Embryonic facial prominence (tissue), 1 donor: ENCODE measurements at regions not wholly inside any gene's neighbourhood (a gene's known extent, or its start where the extent isn't known, plus 50 kb on each side); places are given as distances from the start of the nearest gene placed in this dataset.
"Not testable (repeated sequence)": the region's sequence is repeated elsewhere in the genome, so short reads cannot be mapped to it uniquely, and the experiment has no call there.

Experiments
- DNase-seq: peaks from one replicate; pipeline ENCODE4 v3.0.0-alpha.2; 2016; ENCODE audit errors: extremely low spot score

GRCh38 chr2:52387937-52388590 is 1356.1 kb upstream of the NRXN1 start:
- no peak for DNase-seq

GRCh38 chr2:52386433-52387030 is 1354.6 kb upstream of the NRXN1 start:
- DNase-seq = no peak

- no peak for DNase-seq
Observed at GRCh38 chr2:52383541-52383940, 1351.6 kb upstream of the NRXN1 start.

DNA sequence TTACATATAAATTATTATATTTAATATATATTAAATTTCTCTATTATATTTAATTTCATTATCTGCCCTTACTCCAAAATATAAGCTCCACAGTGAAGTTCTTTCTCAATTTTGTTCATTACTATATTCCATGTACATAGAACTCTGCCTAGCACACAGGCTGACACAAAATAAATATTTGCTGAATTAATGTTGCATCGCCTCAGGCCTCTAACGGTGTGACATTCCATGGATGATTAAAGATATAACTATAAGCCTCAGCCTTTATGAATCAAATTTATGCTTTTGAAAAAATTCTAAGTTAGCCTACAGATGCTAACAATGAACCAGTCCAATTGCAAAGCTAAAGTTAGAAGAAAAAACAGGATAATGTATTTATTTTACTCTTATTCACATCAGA is 1337.2 kb upstream of the NRXN1 start:
- DNase-seq = no peak

GRCh38 chr2:52368141-52368540 is 1336.2 kb upstream of the NRXN1 start:
- no peak for DNase-seq

GRCh38 chr2:52365946-52366345 is 1334.0 kb upstream of the NRXN1 start:
- DNase-seq = no peak

DNA sequence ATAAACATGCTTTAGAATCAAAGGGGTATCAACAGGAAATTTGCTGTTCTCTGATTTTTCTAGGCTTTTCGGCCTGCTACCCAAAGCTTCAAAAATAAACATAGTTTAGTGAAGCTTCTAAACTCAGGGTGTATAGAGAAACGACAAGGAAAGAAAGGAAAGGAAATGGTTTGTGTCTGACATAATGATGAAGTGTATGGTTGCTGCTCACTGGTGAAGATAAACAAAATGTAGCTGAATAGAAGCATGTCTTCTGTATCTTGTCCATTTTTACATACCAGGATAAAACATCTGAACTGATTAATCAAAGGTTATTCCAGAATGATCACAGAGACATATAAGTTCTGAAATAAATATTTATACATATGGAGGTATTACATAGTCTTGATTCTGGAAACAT is 1324.6 kb upstream of the NRXN1 start:
- no peak for DNase-seq

GRCh38 chr2:52347292-52347691 is 1315.4 kb upstream of the NRXN1 start:
- no peak for DNase-seq

GRCh38 chr2:52345676-52346075 is 1313.7 kb upstream of the NRXN1 start:
- DNase-seq = no peak

DNA sequence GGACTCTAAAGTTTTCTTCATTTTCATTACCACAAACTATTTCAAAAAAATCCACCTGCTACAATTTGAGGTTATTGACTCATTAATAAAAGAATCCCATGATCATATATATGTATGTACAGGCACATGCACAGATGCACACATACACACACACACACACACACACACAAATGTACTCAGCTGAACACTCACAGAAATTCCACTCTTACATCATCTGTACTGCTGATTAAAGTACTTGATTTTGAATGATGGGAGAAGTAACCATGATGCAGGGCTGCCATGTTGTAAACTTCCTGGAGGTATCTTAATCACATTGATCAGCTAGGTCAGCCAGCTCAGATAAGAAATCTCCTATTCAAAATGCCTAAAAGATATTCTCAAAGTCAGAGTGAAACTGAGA is 1313.2 kb upstream of the NRXN1 start:
- no peak for DNase-seq

GRCh38 chr2:52343706-52344266 is 1311.9 kb upstream of the NRXN1 start:
- no peak for DNase-seq

DNA sequence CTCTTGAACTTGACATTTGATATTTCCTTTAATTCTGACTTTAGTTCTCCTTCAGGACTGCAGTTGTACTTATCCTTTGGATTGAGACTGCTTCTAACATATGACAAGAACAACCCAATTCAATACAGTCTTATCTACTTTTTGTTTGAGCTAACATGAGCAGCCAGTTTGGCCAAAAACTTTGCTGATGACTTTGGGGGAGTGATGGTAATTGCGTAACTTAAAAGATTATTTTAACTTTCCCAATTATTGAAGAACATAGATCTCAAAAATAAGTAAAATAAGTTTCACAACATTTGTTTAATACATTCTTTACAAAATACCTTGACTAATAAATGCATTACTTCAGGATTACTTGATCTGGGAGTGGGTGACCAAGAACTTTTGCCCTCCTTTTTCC is 1311.1 kb upstream of the NRXN1 start:
- no peak for DNase-seq

- DNase-seq = no peak
Observed at GRCh38 chr2:52342458-52342857, 1310.5 kb upstream of the NRXN1 start.

- DNase-seq = no peak
Observed at GRCh38 chr2:52341732-52342131, 1309.8 kb upstream of the NRXN1 start.

DNA sequence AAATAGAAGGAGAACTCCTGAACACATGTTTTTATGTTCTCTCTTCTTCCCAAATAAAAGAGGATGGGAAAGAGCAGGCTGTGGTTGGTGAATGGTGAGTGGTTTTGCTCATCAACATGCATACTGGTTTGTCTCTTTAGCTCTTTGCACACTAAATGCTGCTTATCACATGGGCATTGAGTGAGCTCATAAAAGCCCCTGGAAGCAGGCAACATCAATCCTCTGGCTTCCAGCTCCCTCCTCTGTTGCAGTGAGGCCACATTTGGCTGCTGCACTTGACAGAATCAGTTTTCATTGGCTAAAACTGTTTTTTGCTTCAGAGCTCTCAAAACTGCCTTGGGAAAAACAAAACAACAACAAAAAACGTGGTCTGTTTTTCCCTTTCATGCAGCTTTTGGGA is 1308.2 kb upstream of the NRXN1 start:
- DNase-seq = no peak

GRCh38 chr2:52337786-52338185 is 1305.9 kb upstream of the NRXN1 start:
- not testable (repeated sequence) for DNase-seq

GRCh38 chr2:52336951-52337350 is 1305.0 kb upstream of the NRXN1 start:
- no peak for DNase-seq

- no peak for DNase-seq
Observed at GRCh38 chr2:52335727-52336126, 1303.8 kb upstream of the NRXN1 start.

DNA sequence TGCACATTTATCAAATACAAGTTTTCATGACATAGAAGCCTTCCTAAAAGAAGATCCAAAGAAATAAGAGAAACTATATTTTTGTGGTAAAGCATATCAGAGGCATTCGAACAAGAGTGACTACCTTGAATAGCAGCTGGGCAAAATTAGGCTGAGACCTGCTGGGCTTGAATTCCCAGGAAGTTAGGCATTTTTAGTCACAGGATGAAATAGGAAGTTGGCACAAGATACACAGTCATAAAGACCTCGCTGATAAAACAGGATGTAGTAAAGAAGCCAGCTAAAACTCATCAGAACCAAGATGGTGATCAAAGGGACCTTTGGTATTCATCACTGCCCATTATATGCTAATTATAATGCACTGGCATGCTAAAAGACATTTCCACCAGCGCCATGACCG is 1302.3 kb upstream of the NRXN1 start:
- DNase-seq = no peak

DNA sequence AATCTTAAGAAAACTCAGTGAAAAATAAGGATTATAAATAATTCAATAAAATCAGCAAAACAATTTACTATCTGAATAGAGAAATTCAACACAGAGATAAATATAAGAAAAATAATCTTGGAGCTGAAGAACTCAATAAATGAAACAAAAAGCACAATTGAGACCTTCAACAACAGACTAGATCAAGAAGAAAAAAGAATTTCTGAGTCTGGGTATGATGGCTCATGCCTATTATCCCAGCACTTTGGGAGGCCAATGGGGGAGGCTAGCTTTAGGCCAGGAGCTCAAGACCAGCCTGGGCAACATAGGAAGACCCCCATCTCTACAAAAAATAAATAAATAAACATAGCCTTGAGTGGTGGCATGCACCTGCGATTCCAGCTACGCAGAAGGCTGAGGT is 1295.7 kb upstream of the NRXN1 start:
- no peak for DNase-seq

DNA sequence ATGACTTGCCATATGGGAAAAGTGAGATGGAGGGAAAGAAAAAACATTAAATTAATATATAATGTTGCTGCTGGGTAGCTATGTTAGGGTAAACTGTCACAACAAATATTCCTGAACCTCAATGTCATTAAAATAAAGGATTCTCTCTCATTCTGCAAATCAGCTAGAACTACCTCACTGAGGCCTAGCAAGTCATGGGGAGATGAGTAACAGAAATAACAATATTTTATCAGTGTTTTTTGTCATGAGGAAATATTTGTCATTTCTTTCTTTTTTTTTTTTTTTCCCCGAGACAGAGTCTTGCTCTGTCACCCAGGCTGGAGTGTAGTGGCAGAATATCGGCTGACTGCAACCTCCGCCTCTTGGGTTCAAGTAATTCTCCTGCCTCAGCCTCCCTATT is 1282.3 kb upstream of the NRXN1 start:
- DNase-seq = no peak

DNA sequence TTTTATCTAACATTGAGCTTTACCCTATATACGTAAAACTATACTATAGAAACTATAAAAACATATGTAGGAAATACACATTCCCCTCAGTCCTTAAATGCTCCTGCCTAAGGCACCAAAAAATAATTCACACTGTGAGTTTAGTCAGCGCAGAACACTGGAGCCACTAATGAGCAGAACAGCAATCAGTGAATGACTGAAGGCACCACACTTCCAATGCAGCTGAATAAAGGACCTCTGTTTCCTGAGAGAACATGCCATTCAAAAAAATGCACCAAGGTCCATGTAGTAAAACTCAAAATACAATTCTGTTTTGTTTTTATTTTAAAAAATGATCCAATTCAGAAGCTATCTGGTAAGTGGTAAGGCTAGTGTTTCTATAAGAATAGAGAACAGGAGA is 1280.6 kb upstream of the NRXN1 start:
- DNase-seq = no peak

- no peak for DNase-seq
Observed at GRCh38 chr2:52311862-52312261, 1279.9 kb upstream of the NRXN1 start.

DNA sequence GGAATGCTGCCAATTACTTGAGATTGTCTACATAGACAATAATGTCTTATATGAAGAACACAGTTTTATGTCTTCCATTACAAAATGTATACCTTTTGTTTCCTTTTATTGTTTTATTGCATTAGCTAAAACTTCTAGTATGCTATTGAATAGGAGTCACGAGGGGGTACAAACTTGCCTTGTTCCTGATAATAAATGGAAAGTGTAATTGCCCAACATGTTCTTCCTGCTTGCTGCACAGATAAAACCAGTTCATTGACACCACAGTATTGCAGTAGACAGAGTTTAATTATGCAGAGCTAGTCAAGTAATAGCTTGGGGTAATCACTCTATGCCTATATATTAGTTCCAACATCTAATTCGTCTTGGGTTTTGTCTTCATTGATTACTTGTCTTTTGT is 1276.2 kb upstream of the NRXN1 start:
- no peak for DNase-seq
